ENCODE measurements at regions not wholly inside any gene's neighbourhood (a gene's known extent, or its start where the extent isn't known, plus 50 kb on each side); places are given as distances from the start of the nearest gene placed in this dataset.
"Not testable (repeated sequence)": the region's sequence is repeated elsewhere in the genome, so short reads cannot be mapped to it uniquely, and the experiment has no call there.

GRCh38 chr2:153420394-153420793, 58.2 kb downstream of the RPRM start:
- no peak overlapping the region for H3K4me3 ChIP-seq (ENCODE audit: low read length)
- DNase-seq (ENCODE audit: low read depth, low spot score), result no peak

GRCh38 chr2:153417077-153417476, 61.5 kb downstream of the RPRM start:
- no peak overlapping the region for H3K4me3 ChIP-seq (ENCODE audit: low read length)
- no peak for DNase-seq (ENCODE audit: low read depth, low spot score)

- DNase-seq (ENCODE audit: low read depth, low spot score), result no peak
- H3K4me3 ChIP-seq (ENCODE audit: low read length), result no peak overlapping the region
Observed at GRCh38 chr2:153416071-153416470, 62.5 kb downstream of the RPRM start.

GRCh38 chr2:153408710-153409385, 69.7 kb downstream of the RPRM start:
- no peak overlapping the region for H3K4me3 ChIP-seq (ENCODE audit: low read length)
- no peak for DNase-seq (ENCODE audit: low read depth, low spot score)

GRCh38 chr2:153405196-153405595, 73.4 kb downstream of the RPRM start:
- no peak for DNase-seq (ENCODE audit: low read depth, low spot score)
- H3K4me3 ChIP-seq (ENCODE audit: low read length), result no peak overlapping the region

- DNase-seq (ENCODE audit: low read depth, low spot score), result no peak
- H3K4me3 ChIP-seq (ENCODE audit: low read length), result no peak overlapping the region
Observed at GRCh38 chr2:153404792-153405191, 73.8 kb downstream of the RPRM start.

GRCh38 chr2:153403940-153404339, 74.6 kb downstream of the RPRM start:
- no peak overlapping the region for H3K4me3 ChIP-seq (ENCODE audit: low read length)
- no peak for DNase-seq (ENCODE audit: low read depth, low spot score)

GRCh38 chr2:153403352-153403751, 75.2 kb downstream of the RPRM start:
- not testable (repeated sequence) for H3K4me3 ChIP-seq (ENCODE audit: low read length); DNase-seq (ENCODE audit: low read depth, low spot score)

GRCh38 chr2:153394686-153395085, 83.9 kb downstream of the RPRM start:
- DNase-seq (ENCODE audit: low read depth, low spot score), result no peak
- H3K4me3 ChIP-seq (ENCODE audit: low read length), result no peak overlapping the region

GRCh38 chr2:153394247-153394646, 84.3 kb downstream of the RPRM start:
- DNase-seq (ENCODE audit: low read depth, low spot score), result no peak
- H3K4me3 ChIP-seq (ENCODE audit: low read length), result no peak overlapping the region

GRCh38 chr2:153393518-153393917, 85.0 kb downstream of the RPRM start:
- no peak for DNase-seq (ENCODE audit: low read depth, low spot score)
- H3K4me3 ChIP-seq (ENCODE audit: low read length), result no peak overlapping the region

- no peak for DNase-seq (ENCODE audit: low read depth, low spot score)
- H3K4me3 ChIP-seq (ENCODE audit: low read length), result no peak overlapping the region
Observed at GRCh38 chr2:153391131-153391530, 87.4 kb downstream of the RPRM start.

- H3K4me3 ChIP-seq (ENCODE audit: low read length), result no peak overlapping the region
Observed at GRCh38 chr2:153388246-153388645, 90.3 kb downstream of the RPRM start.

GRCh38 chr2:153387203-153387602, 91.4 kb downstream of the RPRM start:
- DNase-seq (ENCODE audit: low read depth, low spot score), result no peak
- no peak overlapping the region for H3K4me3 ChIP-seq (ENCODE audit: low read length)

More at GRCh38 chr2:153388246-153388645, 90.3 kb downstream of the RPRM start:
- DNase-seq (ENCODE audit: low read depth, low spot score), result no peak

- H3K4me3 ChIP-seq (ENCODE audit: low read length), result no peak overlapping the region
- DNase-seq (ENCODE audit: low read depth, low spot score), result no peak
Observed at GRCh38 chr2:153386481-153386897, 92.1 kb downstream of the RPRM start.

GRCh38 chr2:153373510-153374279, 104.9 kb downstream of the RPRM start:
- no peak for DNase-seq (ENCODE audit: low read depth, low spot score)
- no peak overlapping the region for H3K4me3 ChIP-seq (ENCODE audit: low read length)

- DNase-seq (ENCODE audit: low read depth, low spot score), result no peak
- no peak overlapping the region for H3K4me3 ChIP-seq (ENCODE audit: low read length)
Observed at GRCh38 chr2:153360239-153360638, 118.3 kb downstream of the RPRM start.

- DNase-seq (ENCODE audit: low read depth, low spot score), result no peak
- H3K4me3 ChIP-seq (ENCODE audit: low read length), result no peak overlapping the region
Observed at GRCh38 chr2:153354377-153354776, 124.2 kb downstream of the RPRM start.

GRCh38 chr2:153349603-153350002, 129.0 kb downstream of the RPRM start:
- DNase-seq (ENCODE audit: low read depth, low spot score), result no peak
- no peak overlapping the region for H3K4me3 ChIP-seq (ENCODE audit: low read length)

GRCh38 chr2:153347818-153348495, 130.6 kb downstream of the RPRM start:
- no peak overlapping the region for H3K4me3 ChIP-seq (ENCODE audit: low read length)
- no peak for DNase-seq (ENCODE audit: low read depth, low spot score)

Data from Jurkat, Clone E6-1 (cell line).